Endothelial cell of umbilical vein (primary cell): ENCODE measurements at regions not wholly inside any gene's neighbourhood (a gene's known extent, or its start where the extent isn't known, plus 50 kb on each side); places are given as distances from the start of the nearest gene placed in this dataset.

ENCODE experiments used
- BruUV-seq: library from RNA; stranded (reverse); fragments of 400-500 nt; replicated peaks from 2 replicates; lab custom pipeline; 2021; lab: Mats Ljungman, UMichigan
- CTCF ChIA-PET: fragments of 300-600, 350-600 bp; sonication (Branson Sonifier 250); formaldehyde crosslinking; loops from one replicate; lab custom pipeline; 2021; ENCODE audit warnings: antibody characterized with exemption, inconsistent platforms; lab: Charles Lee
- POLR2A ChIA-PET: fragments of 300-600, 350-600 bp; sonication (Branson Sonifier 250); formaldehyde crosslinking; loops from one replicate; lab custom pipeline; 2021; ENCODE audit warnings: antibody characterized with exemption, inconsistent platforms; lab: Charles Lee
- DNase-seq: peaks from one replicate; pipeline ENCODE4 v3.0.0-alpha.2; 2011; ENCODE audit warnings: low read depth, low spot score
- FAIRE-seq: peaks from 2 replicates; lab custom pipeline; 2011; peaks lifted over from hg19 to GRCh38; lab: Jason Lieb, UNC
- H2AFZ ChIP-seq: 2 replicates; pipeline ENCODE4 v1.6.0; 2012; ENCODE audit warnings: low read depth, low read length, control low read depth, inconsistent platforms
- H3K27ac ChIP-seq: 2 replicates; pipeline ENCODE4 v1.5.1; 2011; ENCODE audit warnings: low read depth, mild to moderate bottlenecking, control low read depth, low read length, moderate library complexity; ENCODE audit not compliant: insufficient read depth
- H3K27me3 ChIP-seq, 2 experiments: 2 replicates each; pipeline versions ENCODE4 v1.6.0 to v1.6.1; 2011; ENCODE audit warnings: low read length in 2 of 2, mixed read lengths in 1 of 2; ENCODE audit not compliant: control insufficient read depth in 2 of 2, insufficient read depth in 2 of 2
- H3K36me3 ChIP-seq, 2 experiments: 2 replicates in 1 of 2; 3 replicates in 1 of 2; pipeline ENCODE4 v1.5.1; 2011; ENCODE audit warnings: low read length in 2 of 2, mild to moderate bottlenecking in 1 of 2, moderate library complexity in 1 of 2; ENCODE audit not compliant: control insufficient read depth in 2 of 2, insufficient read depth in 2 of 2; ENCODE audit errors: extremely low read depth in 1 of 2
- H3K4me1 ChIP-seq: 3 replicates; pipeline ENCODE4 v1.5.1; 2011; ENCODE audit warnings: mild to moderate bottlenecking, low read length; ENCODE audit not compliant: control insufficient read depth, insufficient read depth; ENCODE audit errors: extremely low read depth
- H3K4me2 ChIP-seq: 2 replicates; pipeline ENCODE4 v1.6.1; 2011; ENCODE audit warnings: low read length, control low read depth, mixed read lengths; ENCODE audit not compliant: insufficient read depth
- H3K4me3 ChIP-seq, 3 experiments: fragments of 200-600 bp in 1 of 3; sonication (generic), shearing (Covaris generic) in 1 of 3; replicated peaks in 1 of 3; 2 replicates each; pipeline ENCODE4 v1.5.1; 2011 to 2016; ENCODE audit warnings: control low read depth in 3 of 3, low read length in 3 of 3, mild to moderate bottlenecking in 2 of 3, inconsistent platforms in 1 of 3, low read depth in 1 of 3, moderate library complexity in 1 of 3; ENCODE audit not compliant: insufficient read depth in 1 of 3
- H3K79me2 ChIP-seq: 2 replicates; pipeline ENCODE4 v1.6.0; 2012; ENCODE audit warnings: low read length, inconsistent platforms; ENCODE audit not compliant: control insufficient read depth, insufficient read depth
- H3K9ac ChIP-seq: replicated peaks from 2 replicates; pipeline ENCODE3; 2011; ENCODE audit warnings: low read length, control low read depth; ENCODE audit not compliant: insufficient read depth; ENCODE audit errors: extremely low read depth
- H3K9me1 ChIP-seq: replicated peaks from 3 replicates; pipeline ENCODE4 v1.6.0; 2011; ENCODE audit warnings: mild to moderate bottlenecking, low read length; ENCODE audit not compliant: control insufficient read depth, insufficient read depth; ENCODE audit errors: extremely low read depth
- H3K9me3 ChIP-seq: replicated peaks from 2 replicates; pipeline ENCODE4 v1.5.1; 2012; ENCODE audit warnings: low read length, inconsistent platforms; ENCODE audit not compliant: control insufficient read depth, insufficient read depth
- H4K20me1 ChIP-seq: replicated peaks from 2 replicates; pipeline ENCODE3; 2011; ENCODE audit warnings: mild to moderate bottlenecking, low read length; ENCODE audit not compliant: control insufficient read depth, insufficient read depth; ENCODE audit errors: extremely low read depth
- CTCF ChIP-seq, 2 donors: IDR thresholded peaks; 1 replicate in 1 of 2; 2 replicates in 1 of 2; pipeline ENCODE4 v1.5.1; 2011; ENCODE audit warnings: low read length in 2 of 2, mild to moderate bottlenecking in 2 of 2, moderate library complexity in 2 of 2, control low read depth in 1 of 2, inconsistent platforms in 1 of 2, low read depth in 1 of 2; ENCODE audit not compliant: insufficient read depth in 1 of 2; ENCODE audit errors: extremely low read depth in 1 of 2
- EZH2 ChIP-seq: IDR thresholded peaks from 2 replicates; pipeline ENCODE4 v1.6.1; 2012; ENCODE audit warnings: borderline replicate concordance, low read depth, mild to moderate bottlenecking, moderate library complexity, low read length, inconsistent platforms; ENCODE audit not compliant: severe bottlenecking
- FOS ChIP-seq: IDR thresholded peaks from 2 replicates; pipeline ENCODE4 v1.6.1; 2011; ENCODE audit warnings: mild to moderate bottlenecking, low read length, moderate library complexity, borderline replicate concordance; ENCODE audit not compliant: insufficient read depth
- GATA2 ChIP-seq: IDR thresholded peaks from 2 replicates; pipeline ENCODE4 v1.7.0; 2011; ENCODE audit warnings: low read depth, mild to moderate bottlenecking, moderate library complexity, mixed read lengths, low read length; ENCODE audit not compliant: insufficient read length, insufficient read depth
- JUN ChIP-seq: IDR thresholded peaks from 2 replicates; pipeline ENCODE4 v1.6.1; 2011; ENCODE audit warnings: borderline replicate concordance, low read depth; ENCODE audit not compliant: insufficient read length, insufficient read depth
- MYC ChIP-seq: IDR thresholded peaks from one replicate; pipeline ENCODE4 v1.6.1; 2011; ENCODE audit warnings: mild to moderate bottlenecking, low read depth, low read length
- POLR2A ChIP-seq: IDR thresholded peaks from 2 replicates; pipeline ENCODE4 v1.6.1; 2012; ENCODE audit warnings: low read depth, mild to moderate bottlenecking, control low read depth, low read length
- POLR2AphosphoS5 ChIP-seq: IDR thresholded peaks from 2 replicates; pipeline ENCODE4 v1.6.1; 2012; ENCODE audit warnings: low read depth, mild to moderate bottlenecking, control low read depth, low read length, moderate library complexity; ENCODE audit not compliant: insufficient read depth
- dilution Hi-C: fragments of 300-500 bp; cut with MboI; formaldehyde crosslinking; loops from one replicate; pipeline ENCODE4 v1.15.0; 2019; ENCODE audit warnings: low sequenced_read_pairs; ENCODE audit not compliant: extremely low pct_ligation_motif_present
- intact Hi-C: fragments of 100-400 bp; cut with micrococcal nuclease; formaldehyde crosslinking; loops from one replicate; pipeline ENCODE4 v1.10.0; 2022
- TF ChIP-seq, protein P1 (sequence below): IDR thresholded peaks from 2 replicates; pipeline ENCODE4 v1.6.1; 2011; ENCODE audit not compliant: insufficient read depth, insufficient read length

- no peak overlapping the region for H3K9ac ChIP-seq
- H3K27ac ChIP-seq: no peak overlapping the region
- H3K4me3 ChIP-seq: no peak overlapping the region
- no peaks in the 10 kb centered on the region for H4K20me1 ChIP-seq
- H3K9me1 ChIP-seq: no peaks in the 10 kb centered on the region
- H3K4me1 ChIP-seq: no peaks in the 10 kb centered on the region
- DNase-seq (no peak), FAIRE-seq (no peak)
- H3K4me2 ChIP-seq: no peak overlapping the region
- no peaks in the 10 kb centered on the region for H3K79me2 ChIP-seq
- ChIA-PET CTCF (no interaction called here), POLR2A (no interaction called here)
- no TSS peak for BruUV-seq
- H3K27me3 ChIP-seq: no peaks in the 10 kb centered on the region
- dilution Hi-C loops: no loop called here
- H3K9me3 ChIP-seq: peaks cover 3% of the 10 kb centered on the region
- no peak overlapping the region for H2AFZ ChIP-seq
- no peak for TF ChIP-seq POLR2A
- TF ChIP-seq FOS: no peak
- TF ChIP-seq GATA2: no peak
- TF ChIP-seq, protein P1, sequence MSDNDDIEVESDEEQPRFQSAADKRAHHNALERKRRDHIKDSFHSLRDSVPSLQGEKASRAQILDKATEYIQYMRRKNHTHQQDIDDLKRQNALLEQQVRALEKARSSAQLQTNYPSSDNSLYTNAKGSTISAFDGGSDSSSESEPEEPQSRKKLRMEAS: no peak
- no peak for TF ChIP-seq JUN
- TF ChIP-seq CTCF (IDR thresholded peaks at IDR 0.05; ENCODE audit: extremely low read depth in 1 of 2, insufficient read depth in 1 of 2, low read depth in 1 of 2, low read length in 2 of 2): no peak
- TF ChIP-seq POLR2AphosphoS5: no peak
- no peak for TF ChIP-seq EZH2
- TF ChIP-seq MYC: no peak
- intact Hi-C loops: no loop called here
- H3K36me3 ChIP-seq: no peaks in the 10 kb centered on the region
Observed at GRCh38 chr2:16190446-16191270, 250.3 kb downstream of the MYCN start.
